Vagina (tissue), 2 donors: ENCODE measurements at regions not wholly inside any gene's neighbourhood (a gene's known extent, or its start where the extent isn't known, plus 50 kb on each side); places are given as distances from the start of the nearest gene placed in this dataset.

Experiments used
- DNase-seq, 2 donors: peaks; one replicate each; pipeline ENCODE4 v3.0.0-alpha.2; 2017; ENCODE audit errors: extremely low spot score in 2 of 2
- H3K27ac ChIP-seq: fragments of 200-600 bp; sonication (generic); one replicate; pipeline ENCODE4 v1.5.1; 2019
- H3K27me3 ChIP-seq: fragments of 200-600 bp; sonication (generic); one replicate; pipeline ENCODE4 v1.5.1; 2019
- H3K36me3 ChIP-seq, 2 donors: fragments of 200-600 bp; sonication (generic); one replicate each; pipeline ENCODE4 v1.5.1; 2017 to 2019
- H3K4me1 ChIP-seq: fragments of 200-600 bp; sonication (generic); one replicate; pipeline ENCODE4 v1.5.1; 2019
- H3K4me3 ChIP-seq, 2 donors: fragments of 200-600 bp; sonication (generic); 1 replicate in 1 of 2; 2 replicates in 1 of 2; pipeline ENCODE4 v1.5.1; 2016 to 2019
- H3K9me3 ChIP-seq: fragments of 200-600 bp; sonication (generic); one replicate; pipeline ENCODE4 v1.5.1; 2019
- POLR2A ChIP-seq, 2 donors: fragments of 450-650 bp; IDR thresholded peaks; one replicate each; pipeline ENCODE4 v1.6.1; 2017; ENCODE audit warnings: antibody characterized with exemption in 2 of 2, mild to moderate bottlenecking in 2 of 2, moderate library complexity in 2 of 2
- POLR2AphosphoS5 ChIP-seq, 2 donors: sonication (generic); formaldehyde crosslinking; IDR thresholded peaks; one replicate each; pipeline ENCODE4 v1.9.0; 2017; ENCODE audit warnings: antibody characterized with exemption in 2 of 2, mild to moderate bottlenecking in 2 of 2, low read depth in 1 of 2; ENCODE audit not compliant: insufficient read depth in 1 of 2
- intact Hi-C: fragments of 100-400 bp; cut with DNase I; formaldehyde crosslinking; loops from one replicate; pipeline ENCODE4 v1.15.1; 2023
- TF ChIP-seq, protein P1 (sequence below), 3 experiments: fragments of 450-650 bp in 2 of 3; fragments of 200-600 bp in 1 of 3; sonication (generic) in 1 of 3; IDR thresholded peaks; one replicate each; pipeline ENCODE4 v1.5.1; 2017 to 2019; ENCODE audit warnings: antibody characterized with exemption in 3 of 3, mild to moderate bottlenecking in 2 of 3, moderate library complexity in 2 of 3

- no peaks in the 10 kb centered on the region for H3K9me3 ChIP-seq
- no peaks in the 10 kb centered on the region for H3K27me3 ChIP-seq
- no peak overlapping the region for H3K27ac ChIP-seq
- DNase-seq: no peak
- H3K4me3 ChIP-seq: no peak overlapping the region
- intact Hi-C loops: no loop called here
- H3K4me1 ChIP-seq: no peaks in the 10 kb centered on the region
- no peaks in the 10 kb centered on the region for H3K36me3 ChIP-seq
- TF ChIP-seq POLR2AphosphoS5 (IDR thresholded peaks at IDR 0.05; ENCODE audit: insufficient read depth in 1 of 2, low read depth in 1 of 2) (no peak), POLR2A (IDR thresholded peaks at IDR 0.05) (no peak)
- TF ChIP-seq, protein P1, sequence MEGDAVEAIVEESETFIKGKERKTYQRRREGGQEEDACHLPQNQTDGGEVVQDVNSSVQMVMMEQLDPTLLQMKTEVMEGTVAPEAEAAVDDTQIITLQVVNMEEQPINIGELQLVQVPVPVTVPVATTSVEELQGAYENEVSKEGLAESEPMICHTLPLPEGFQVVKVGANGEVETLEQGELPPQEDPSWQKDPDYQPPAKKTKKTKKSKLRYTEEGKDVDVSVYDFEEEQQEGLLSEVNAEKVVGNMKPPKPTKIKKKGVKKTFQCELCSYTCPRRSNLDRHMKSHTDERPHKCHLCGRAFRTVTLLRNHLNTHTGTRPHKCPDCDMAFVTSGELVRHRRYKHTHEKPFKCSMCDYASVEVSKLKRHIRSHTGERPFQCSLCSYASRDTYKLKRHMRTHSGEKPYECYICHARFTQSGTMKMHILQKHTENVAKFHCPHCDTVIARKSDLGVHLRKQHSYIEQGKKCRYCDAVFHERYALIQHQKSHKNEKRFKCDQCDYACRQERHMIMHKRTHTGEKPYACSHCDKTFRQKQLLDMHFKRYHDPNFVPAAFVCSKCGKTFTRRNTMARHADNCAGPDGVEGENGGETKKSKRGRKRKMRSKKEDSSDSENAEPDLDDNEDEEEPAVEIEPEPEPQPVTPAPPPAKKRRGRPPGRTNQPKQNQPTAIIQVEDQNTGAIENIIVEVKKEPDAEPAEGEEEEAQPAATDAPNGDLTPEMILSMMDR (IDR thresholded peaks at IDR 0.05): no peak
Observed at GRCh38 chr4:128358913-128359279, 71.3 kb upstream of the PGRMC2 start.

DNA sequence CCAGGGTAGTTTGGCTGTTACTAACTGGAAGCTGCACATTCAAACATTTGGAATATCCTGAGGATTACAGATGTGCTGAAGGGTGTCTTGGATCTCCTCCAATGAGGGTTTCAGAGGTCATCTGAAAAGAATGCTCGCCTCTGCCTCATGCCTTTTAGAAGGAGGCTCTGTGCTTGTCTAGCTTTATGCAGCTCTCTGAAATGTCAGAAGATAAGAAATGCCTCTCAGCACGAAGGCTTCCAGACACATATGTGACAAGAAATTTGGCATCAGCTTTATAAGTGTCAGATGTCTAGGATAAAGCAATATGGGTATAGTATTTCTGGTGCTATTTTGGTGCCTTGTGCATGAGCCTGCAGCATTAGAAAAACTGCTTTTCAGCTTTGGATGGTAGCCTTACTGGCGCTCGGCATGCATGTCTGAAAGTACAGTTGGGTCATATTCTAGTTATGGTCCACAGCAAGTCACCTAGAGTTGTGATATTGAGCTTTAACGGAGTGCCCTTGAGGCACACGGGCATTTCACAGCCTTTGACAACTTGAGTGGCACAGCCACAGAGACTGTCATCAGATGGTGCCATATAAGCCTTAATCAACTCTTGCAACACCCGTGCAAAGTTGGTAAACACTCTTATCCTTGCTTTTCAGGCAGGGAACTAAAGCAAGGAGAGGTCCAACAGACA, 70.8 kb upstream of the PGRMC2 start:
- intact Hi-C loops: no loop called here
- no peaks in the 10 kb centered on the region for H3K4me1 ChIP-seq
- TF ChIP-seq POLR2A (IDR thresholded peaks at IDR 0.05) (no peak), POLR2AphosphoS5 (IDR thresholded peaks at IDR 0.05; ENCODE audit: insufficient read depth in 1 of 2, low read depth in 1 of 2) (no peak)
- TF ChIP-seq, protein P1 (IDR thresholded peaks at IDR 0.05): no peak
- no peaks in the 10 kb centered on the region for H3K36me3 ChIP-seq
- H3K27ac ChIP-seq: no peak overlapping the region
- H3K27me3 ChIP-seq: no peaks in the 10 kb centered on the region
- no peaks in the 10 kb centered on the region for H3K9me3 ChIP-seq
- H3K4me3 ChIP-seq: no peak overlapping the region
- DNase-seq: no peak

DNA sequence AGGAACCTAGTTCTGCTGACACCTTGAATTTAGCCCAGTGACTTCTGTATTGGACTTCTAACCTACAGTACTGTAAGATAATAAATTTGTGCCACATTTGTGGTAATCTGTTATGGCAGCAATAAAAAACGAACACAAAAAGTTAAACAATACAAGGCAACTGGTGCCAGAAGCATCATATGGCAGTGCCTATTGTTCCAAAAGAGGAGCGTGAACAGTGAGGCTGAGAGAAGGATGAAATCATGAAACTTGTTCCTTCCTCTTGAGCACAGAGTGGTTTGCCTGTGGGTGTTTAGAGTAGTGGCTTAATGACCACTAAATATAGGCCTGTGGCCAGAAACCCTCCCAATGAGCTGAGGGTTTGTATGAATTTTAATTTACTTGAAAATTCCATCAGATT, 69.7 kb upstream of the PGRMC2 start:
- DNase-seq: no peak
- Histone ChIP-seq H3K36me3 (no peaks in the 10 kb centered on the region), H3K27me3 (no peaks in the 10 kb centered on the region), H3K9me3 (no peaks in the 10 kb centered on the region), H3K4me3 (no peak overlapping the region), H3K27ac (no peak overlapping the region), H3K4me1 (no peaks in the 10 kb centered on the region)
- intact Hi-C loops: no loop called here
- TF ChIP-seq, protein P1 (IDR thresholded peaks at IDR 0.05): no peak
- no peak for TF ChIP-seq POLR2AphosphoS5 (IDR thresholded peaks at IDR 0.05; ENCODE audit: insufficient read depth in 1 of 2, low read depth in 1 of 2)
- TF ChIP-seq POLR2A (IDR thresholded peaks at IDR 0.05): no peak

- Histone ChIP-seq H3K27me3 (no peaks in the 10 kb centered on the region), H3K9me3 (no peaks in the 10 kb centered on the region), H3K36me3 (no peaks in the 10 kb centered on the region), H3K4me3 (no peak overlapping the region), H3K27ac (no peak overlapping the region), H3K4me1 (no peaks in the 10 kb centered on the region)
- intact Hi-C loops: no loop called here
- TF ChIP-seq, protein P1 (IDR thresholded peaks at IDR 0.05): no peak
- TF ChIP-seq POLR2AphosphoS5 (IDR thresholded peaks at IDR 0.05; ENCODE audit: insufficient read depth in 1 of 2, low read depth in 1 of 2) (no peak), POLR2A (IDR thresholded peaks at IDR 0.05) (no peak)
- no peak for DNase-seq
Observed at GRCh38 chr4:128355305-128355704, 67.7 kb upstream of the PGRMC2 start.

DNA sequence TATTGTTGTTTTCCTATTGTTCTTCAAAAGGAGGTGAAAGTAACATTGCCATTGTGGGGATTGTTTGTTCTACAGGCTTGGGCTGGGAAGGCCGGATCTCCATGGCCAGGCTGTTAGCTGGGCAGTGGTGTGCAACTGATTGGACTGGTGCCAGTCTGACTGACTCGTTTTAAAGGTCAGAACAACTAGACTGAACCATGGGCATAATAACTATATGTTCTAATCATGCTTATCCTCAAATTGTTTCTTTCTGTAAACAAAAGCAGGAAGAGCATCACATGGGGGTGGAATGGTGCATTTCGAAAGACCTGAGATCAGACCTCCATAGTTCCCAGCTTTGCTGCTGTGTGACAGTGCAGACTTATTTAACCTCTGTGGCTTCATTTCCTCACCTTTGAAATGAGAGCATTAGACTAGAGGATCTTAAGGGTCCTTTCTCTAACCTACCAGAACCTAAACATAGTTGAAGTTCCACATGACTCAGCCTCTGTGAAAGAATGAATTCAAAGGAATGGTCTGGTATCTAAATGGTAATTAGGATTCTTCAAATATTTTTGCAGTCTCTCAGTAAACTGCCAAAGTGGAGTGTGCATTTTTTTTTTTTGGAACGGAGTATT, 66.7 kb upstream of the PGRMC2 start:
- intact Hi-C loops: no loop called here
- H3K9me3 ChIP-seq: no peaks in the 10 kb centered on the region
- DNase-seq: no peak
- H3K27ac ChIP-seq: no peak overlapping the region
- H3K4me3 ChIP-seq: no peak overlapping the region
- TF ChIP-seq, protein P1 (IDR thresholded peaks at IDR 0.05): no peak
- no peak for TF ChIP-seq POLR2A (IDR thresholded peaks at IDR 0.05)
- no peak for TF ChIP-seq POLR2AphosphoS5 (IDR thresholded peaks at IDR 0.05; ENCODE audit: insufficient read depth in 1 of 2, low read depth in 1 of 2)
- no peaks in the 10 kb centered on the region for H3K27me3 ChIP-seq
- no peaks in the 10 kb centered on the region for H3K4me1 ChIP-seq
- H3K36me3 ChIP-seq: no peaks in the 10 kb centered on the region
